ENCODE measurements at regions not wholly inside any gene's neighbourhood (a gene's known extent, or its start where the extent isn't known, plus 50 kb on each side); places are given as distances from the start of the nearest gene placed in this dataset.
A peak's percentile ranks its signal among the peaks of the same experiment; 100 is the strongest.
"Not testable (repeated sequence)": the region's sequence is repeated elsewhere in the genome, so short reads cannot be mapped to it uniquely, and the experiment has no call there.

DNA sequence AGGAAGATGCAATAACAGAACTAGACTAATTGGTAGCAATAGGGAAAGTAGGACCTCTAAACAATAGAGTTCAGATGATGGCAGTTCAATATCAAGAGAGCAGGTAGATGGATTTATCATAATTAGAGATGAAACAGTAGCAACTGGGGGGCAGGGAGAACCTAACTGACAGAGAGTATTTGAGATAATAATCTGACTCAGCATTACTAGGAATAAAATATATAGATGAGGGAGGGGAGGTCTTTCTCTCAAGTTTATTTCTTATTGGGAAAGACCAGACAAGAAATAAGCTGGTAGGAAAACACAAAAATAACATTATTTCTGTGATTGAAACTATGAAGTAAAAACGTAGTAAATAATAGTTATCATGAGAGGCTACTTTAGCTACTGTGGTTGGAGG is 1656.7 kb upstream of the B3GALT2 start (continued):
- TF ChIP-seq MAFK (IDR thresholded peaks at IDR 0.05; ENCODE audit: low read length) (peak; percentile 61; the same call in 1 of the 2 replicates), SOX6 (IDR thresholded peaks at IDR 0.05) (no peak), MAFG (tag; conservative IDR thresholded peaks at IDR 0.05) (peak; percentile 69; the same call in 1 of the 2 replicates)

DNA sequence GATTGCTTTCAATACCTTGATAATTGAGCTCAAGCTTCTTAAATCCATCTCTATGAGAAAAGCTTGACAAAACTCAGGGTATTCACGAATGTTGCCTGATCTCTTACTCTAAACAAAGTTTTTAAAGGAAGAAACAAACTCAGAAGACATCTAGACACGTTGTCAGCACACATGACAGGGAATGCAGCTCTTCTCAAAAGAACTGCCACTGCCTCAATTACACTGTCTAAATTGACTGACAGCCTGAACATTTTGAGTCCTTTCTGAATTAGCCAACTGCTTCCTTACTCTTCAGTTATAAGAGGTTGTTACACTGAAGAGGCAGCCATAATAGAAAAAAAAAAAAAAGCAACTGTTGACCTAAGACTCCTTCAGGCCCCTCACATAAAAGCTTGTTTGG is 1646.7 kb upstream of the B3GALT2 start:
- Histone ChIP-seq H3K9ac (ENCODE audit: insufficient read depth in 1 of 2, low read depth in 2 of 2, low read length in 2 of 2) (no peak overlapping the region), H3K79me2 (ENCODE audit: control insufficient read depth, insufficient read depth, low read length) (peaks cover 58% of the 10 kb centered on the region), H3K4me1 (replicated peaks in 1 of 2; ENCODE audit: control insufficient read depth in 2 of 2, insufficient read depth in 2 of 2, low read length in 2 of 2) (no peaks in the 10 kb centered on the region), H3K9me3 (replicated peaks; ENCODE audit: control insufficient read depth, insufficient read depth, low read depth, low read length) (no peaks in the 10 kb centered on the region), H3K9me1 (ENCODE audit: control insufficient read depth, insufficient read depth, low read length) (no peaks in the 10 kb centered on the region), H3K27ac (ENCODE audit: extremely low read depth, low read depth, low read length) (no peak overlapping the region), H3K27me3 (ENCODE audit: control insufficient read depth in 2 of 2, insufficient read depth in 2 of 2, low read length in 2 of 2) (no peaks in the 10 kb centered on the region), H3K4me2 (ENCODE audit: insufficient read depth, low read length) (no peak overlapping the region), H4K20me1 (replicated peaks; ENCODE audit: control insufficient read depth, insufficient read depth, low read length) (no peaks in the 10 kb centered on the region), H2AFZ (ENCODE audit: low read depth, low read length) (no peak overlapping the region), H3K36me3 (ENCODE audit: control insufficient read depth, insufficient read depth, low read length) (peaks cover 5% of the 10 kb centered on the region; the same call in 1 of the 3 replicates), H3K4me3 (no peak overlapping the region)
- in situ Hi-C loops (cut with MboI), result no loop called here
- no TSS peak for BruUV-seq (replicated peaks)
- FAIRE-seq (no peak), DNase-seq (ENCODE audit: extremely low read depth in 1 of 4, low spot score in 3 of 4) (no peak), ATAC-seq (no peak)
- no peak for TF ChIP-seq TRIM28 (IDR thresholded peaks at IDR 0.05)
- no peak for TF ChIP-seq EP400 (IDR thresholded peaks at IDR 0.05)
- TF ChIP-seq, protein P1, sequence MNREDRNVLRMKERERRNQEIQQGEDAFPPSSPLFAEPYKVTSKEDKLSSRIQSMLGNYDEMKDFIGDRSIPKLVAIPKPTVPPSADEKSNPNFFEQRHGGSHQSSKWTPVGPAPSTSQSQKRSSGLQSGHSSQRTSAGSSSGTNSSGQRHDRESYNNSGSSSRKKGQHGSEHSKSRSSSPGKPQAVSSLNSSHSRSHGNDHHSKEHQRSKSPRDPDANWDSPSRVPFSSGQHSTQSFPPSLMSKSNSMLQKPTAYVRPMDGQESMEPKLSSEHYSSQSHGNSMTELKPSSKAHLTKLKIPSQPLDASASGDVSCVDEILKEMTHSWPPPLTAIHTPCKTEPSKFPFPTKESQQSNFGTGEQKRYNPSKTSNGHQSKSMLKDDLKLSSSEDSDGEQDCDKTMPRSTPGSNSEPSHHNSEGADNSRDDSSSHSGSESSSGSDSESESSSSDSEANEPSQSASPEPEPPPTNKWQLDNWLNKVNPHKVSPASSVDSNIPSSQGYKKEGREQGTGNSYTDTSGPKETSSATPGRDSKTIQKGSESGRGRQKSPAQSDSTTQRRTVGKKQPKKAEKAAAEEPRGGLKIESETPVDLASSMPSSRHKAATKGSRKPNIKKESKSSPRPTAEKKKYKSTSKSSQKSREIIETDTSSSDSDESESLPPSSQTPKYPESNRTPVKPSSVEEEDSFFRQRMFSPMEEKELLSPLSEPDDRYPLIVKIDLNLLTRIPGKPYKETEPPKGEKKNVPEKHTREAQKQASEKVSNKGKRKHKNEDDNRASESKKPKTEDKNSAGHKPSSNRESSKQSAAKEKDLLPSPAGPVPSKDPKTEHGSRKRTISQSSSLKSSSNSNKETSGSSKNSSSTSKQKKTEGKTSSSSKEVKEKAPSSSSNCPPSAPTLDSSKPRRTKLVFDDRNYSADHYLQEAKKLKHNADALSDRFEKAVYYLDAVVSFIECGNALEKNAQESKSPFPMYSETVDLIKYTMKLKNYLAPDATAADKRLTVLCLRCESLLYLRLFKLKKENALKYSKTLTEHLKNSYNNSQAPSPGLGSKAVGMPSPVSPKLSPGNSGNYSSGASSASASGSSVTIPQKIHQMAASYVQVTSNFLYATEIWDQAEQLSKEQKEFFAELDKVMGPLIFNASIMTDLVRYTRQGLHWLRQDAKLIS (CRISPR knock-in tag; IDR thresholded peaks at IDR 0.05), result no peak
- no peak for TF ChIP-seq DNMT1 (IDR thresholded peaks at IDR 0.05)
- no peak for TF ChIP-seq ZSCAN29 (IDR thresholded peaks at IDR 0.05)
- no peak for TF ChIP-seq TEAD2 (tag; IDR thresholded peaks at IDR 0.05)
- TF ChIP-seq ZNF324 (CRISPR knock-in tag; IDR thresholded peaks at IDR 0.05), result no peak
- TF ChIP-seq TRIM24 (IDR thresholded peaks at IDR 0.05), result no peak
- no peak for TF ChIP-seq RBM34 (IDR thresholded peaks at IDR 0.05; ENCODE audit: borderline replicate concordance, insufficient read depth, low read length)
- TF ChIP-seq FOXA1 (IDR thresholded peaks at IDR 0.05; ENCODE audit: borderline replicate concordance), result no peak
- TF ChIP-seq NELFE (IDR thresholded peaks at IDR 0.05; ENCODE audit: insufficient read depth, insufficient read length), result no peak
- no peak for TF ChIP-seq BMI1 (IDR thresholded peaks at IDR 0.05; ENCODE audit: low read length)
- TF ChIP-seq ZNF445 (CRISPR knock-in tag; IDR thresholded peaks at IDR 0.05; ENCODE audit: low read depth), result no peak
- CTCF ChIA-PET (ENCODE audit: low intra/inter-chr PET ratio), result no interaction called here
- POLR2A ChIA-PET, result no interaction called here
- intact Hi-C loops (cut with micrococcal nuclease), result no loop called here
- 59% methylated on average over 2 of the region's 2 CpGs for WGBS (ENCODE audit: insufficient coverage, low coverage, missing lambda C conversion rate)

DNA sequence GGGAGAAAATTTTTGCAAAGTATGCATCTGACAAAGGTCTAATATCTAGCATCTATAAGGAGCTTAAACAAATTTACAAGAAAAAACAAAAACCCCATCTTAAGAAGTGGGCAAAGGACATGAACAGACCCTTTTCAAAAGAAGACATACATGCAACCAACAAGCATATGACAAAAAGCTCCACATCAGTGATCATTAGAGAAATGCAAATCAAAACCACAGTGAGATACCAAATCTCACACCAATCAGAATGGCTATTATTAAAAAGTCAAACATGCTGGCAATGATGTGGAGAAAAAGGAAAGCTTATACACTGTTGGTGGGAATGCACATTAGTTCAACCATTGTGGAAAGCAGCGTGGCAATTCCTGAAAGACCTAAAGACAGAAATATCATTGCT is 1645.2 kb upstream of the B3GALT2 start:
- H3K9me3 ChIP-seq (replicated peaks; ENCODE audit: control insufficient read depth, insufficient read depth, low read depth, low read length); in situ Hi-C loops (cut with MboI); H4K20me1 ChIP-seq (replicated peaks; ENCODE audit: control insufficient read depth, insufficient read depth, low read length); CTCF ChIA-PET (ENCODE audit: low intra/inter-chr PET ratio); intact Hi-C loops (cut with micrococcal nuclease); H3K4me3 ChIP-seq; H3K36me3 ChIP-seq (ENCODE audit: control insufficient read depth, insufficient read depth, low read length); DNase-seq (ENCODE audit: extremely low read depth in 1 of 4, low spot score in 3 of 4); H3K4me2 ChIP-seq (ENCODE audit: insufficient read depth, low read length); H3K27ac ChIP-seq (ENCODE audit: extremely low read depth, low read depth, low read length); BruUV-seq (replicated peaks); H3K4me1 ChIP-seq (replicated peaks in 1 of 2; ENCODE audit: control insufficient read depth in 2 of 2, insufficient read depth in 2 of 2, low read length in 2 of 2); H3K27me3 ChIP-seq (ENCODE audit: control insufficient read depth in 2 of 2, insufficient read depth in 2 of 2, low read length in 2 of 2); H3K9ac ChIP-seq (ENCODE audit: insufficient read depth in 1 of 2, low read depth in 2 of 2, low read length in 2 of 2); H3K9me1 ChIP-seq (ENCODE audit: control insufficient read depth, insufficient read depth, low read length); H2AFZ ChIP-seq (ENCODE audit: low read depth, low read length); POLR2A ChIA-PET; FAIRE-seq; ATAC-seq: not testable (repeated sequence)
- peaks cover 66% of the 10 kb centered on the region for H3K79me2 ChIP-seq (ENCODE audit: control insufficient read depth, insufficient read depth, low read length)
- WGBS (ENCODE audit: insufficient coverage, low coverage, missing lambda C conversion rate), result 76% methylated on average over 1 of the region's 1 CpG

All from K562 (cell line).